ENCODE measurements at regions not wholly inside any gene's neighbourhood (a gene's known extent, or its start where the extent isn't known, plus 50 kb on each side); places are given as distances from the start of the nearest gene placed in this dataset.

DNA sequence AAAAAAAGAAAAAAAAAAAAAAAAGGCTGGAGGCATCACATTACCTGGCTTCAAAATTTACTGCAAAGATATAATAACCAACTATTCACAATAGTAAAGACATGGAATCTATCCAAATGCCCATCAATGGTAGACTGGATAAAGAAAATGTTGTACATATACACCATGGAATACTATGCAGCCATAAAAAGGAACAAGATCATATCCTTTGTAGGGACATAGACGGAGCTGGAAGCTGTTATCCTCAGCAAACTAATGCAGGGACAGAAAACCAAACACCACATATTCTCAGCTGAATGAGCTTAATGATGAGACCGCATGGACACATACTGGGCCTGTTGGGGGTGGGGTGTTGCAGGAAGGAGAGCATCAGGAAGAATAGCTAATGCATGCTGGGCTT lies 330.5 kb downstream of the SRGAP2C start:
- Mint-ChIP-seq H3K9me3 (no peaks in the 10 kb centered on the region), H3K36me3 (ENCODE audit: low read depth) (peaks cover 5% of the 10 kb centered on the region), H3K27ac (peak overlapping the region; percentile 94), H3K4me1 (peaks cover 55% of the 10 kb centered on the region), H3K4me3 (no peak overlapping the region), H3K27me3 (no peaks in the 10 kb centered on the region)
- ChIA-PET CTCF (no interaction called here), POLR2A (no interaction called here)
- intact Hi-C loops (cut with micrococcal nuclease), result no loop called here
- ATAC-seq (ENCODE audit: low read depth) (no peak), DNase-seq (no peak)
- TF ChIP-seq, protein P1, sequence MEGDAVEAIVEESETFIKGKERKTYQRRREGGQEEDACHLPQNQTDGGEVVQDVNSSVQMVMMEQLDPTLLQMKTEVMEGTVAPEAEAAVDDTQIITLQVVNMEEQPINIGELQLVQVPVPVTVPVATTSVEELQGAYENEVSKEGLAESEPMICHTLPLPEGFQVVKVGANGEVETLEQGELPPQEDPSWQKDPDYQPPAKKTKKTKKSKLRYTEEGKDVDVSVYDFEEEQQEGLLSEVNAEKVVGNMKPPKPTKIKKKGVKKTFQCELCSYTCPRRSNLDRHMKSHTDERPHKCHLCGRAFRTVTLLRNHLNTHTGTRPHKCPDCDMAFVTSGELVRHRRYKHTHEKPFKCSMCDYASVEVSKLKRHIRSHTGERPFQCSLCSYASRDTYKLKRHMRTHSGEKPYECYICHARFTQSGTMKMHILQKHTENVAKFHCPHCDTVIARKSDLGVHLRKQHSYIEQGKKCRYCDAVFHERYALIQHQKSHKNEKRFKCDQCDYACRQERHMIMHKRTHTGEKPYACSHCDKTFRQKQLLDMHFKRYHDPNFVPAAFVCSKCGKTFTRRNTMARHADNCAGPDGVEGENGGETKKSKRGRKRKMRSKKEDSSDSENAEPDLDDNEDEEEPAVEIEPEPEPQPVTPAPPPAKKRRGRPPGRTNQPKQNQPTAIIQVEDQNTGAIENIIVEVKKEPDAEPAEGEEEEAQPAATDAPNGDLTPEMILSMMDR (IDR thresholded peaks at IDR 0.05), result no peak

DNA sequence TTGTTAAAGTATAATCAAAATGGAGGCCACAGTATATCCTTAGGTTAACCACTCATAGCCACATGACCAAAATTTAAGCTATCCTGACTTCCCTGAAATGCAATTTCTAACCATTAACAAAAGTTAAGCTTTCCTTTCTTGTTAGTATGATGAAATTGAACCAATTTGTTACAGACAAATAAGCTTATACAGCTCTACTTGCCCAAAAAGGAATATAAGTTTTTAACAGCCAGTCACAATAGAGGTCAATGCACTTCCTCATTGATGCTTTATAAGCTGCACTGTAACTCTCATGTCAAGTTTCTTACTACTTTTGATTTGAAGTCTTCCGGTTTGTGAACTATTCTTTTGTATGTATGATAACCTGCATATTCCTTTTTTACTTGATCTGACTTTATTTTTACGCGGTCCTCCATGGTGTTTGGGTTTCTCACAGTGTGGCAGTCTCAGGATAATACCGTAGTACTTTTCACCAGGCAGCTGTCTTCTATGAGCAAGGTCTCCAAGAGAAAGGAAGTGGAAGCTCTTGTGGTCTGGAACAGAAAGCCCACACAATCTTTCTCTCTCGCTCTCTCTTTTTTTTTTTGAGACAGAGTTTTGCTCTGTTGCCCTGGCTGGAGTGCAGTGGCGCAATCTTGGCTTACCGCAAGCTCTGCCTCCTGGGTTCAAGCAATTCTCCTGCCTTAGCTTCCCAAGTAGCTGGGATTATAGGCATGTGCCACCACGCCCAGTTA lies 331.6 kb downstream of the SRGAP2C start:
- TF ChIP-seq, protein P1 (IDR thresholded peaks at IDR 0.05), result no peak
- Mint-ChIP-seq H3K36me3 (ENCODE audit: low read depth) (peaks cover 3% of the 10 kb centered on the region), H3K27ac (peak overlapping the region; percentile 94), H3K4me1 (peaks cover 52% of the 10 kb centered on the region), H3K9me3 (no peaks in the 10 kb centered on the region), H3K4me3 (peak overlapping the region; percentile 74), H3K27me3 (no peaks in the 10 kb centered on the region)
- POLR2A ChIA-PET, result interaction anchor here (0.6 to 1.8 kb wide), 4 partner anchors 10 to 58 kb away, joined by 3 to 27 read pairs (median 3); no protein-coding TSS in a partner anchor
- CTCF ChIA-PET, result interaction anchor here (0.9 to 1.5 kb wide), 3 partner anchors 55 to 70 kb away, joined by 4 to 5 read pairs (median 4); no protein-coding TSS in a partner anchor
- ATAC-seq (ENCODE audit: low read depth) (peak; percentile 61), DNase-seq (no peak)
- intact Hi-C loops (cut with micrococcal nuclease), result no loop called here

DNA sequence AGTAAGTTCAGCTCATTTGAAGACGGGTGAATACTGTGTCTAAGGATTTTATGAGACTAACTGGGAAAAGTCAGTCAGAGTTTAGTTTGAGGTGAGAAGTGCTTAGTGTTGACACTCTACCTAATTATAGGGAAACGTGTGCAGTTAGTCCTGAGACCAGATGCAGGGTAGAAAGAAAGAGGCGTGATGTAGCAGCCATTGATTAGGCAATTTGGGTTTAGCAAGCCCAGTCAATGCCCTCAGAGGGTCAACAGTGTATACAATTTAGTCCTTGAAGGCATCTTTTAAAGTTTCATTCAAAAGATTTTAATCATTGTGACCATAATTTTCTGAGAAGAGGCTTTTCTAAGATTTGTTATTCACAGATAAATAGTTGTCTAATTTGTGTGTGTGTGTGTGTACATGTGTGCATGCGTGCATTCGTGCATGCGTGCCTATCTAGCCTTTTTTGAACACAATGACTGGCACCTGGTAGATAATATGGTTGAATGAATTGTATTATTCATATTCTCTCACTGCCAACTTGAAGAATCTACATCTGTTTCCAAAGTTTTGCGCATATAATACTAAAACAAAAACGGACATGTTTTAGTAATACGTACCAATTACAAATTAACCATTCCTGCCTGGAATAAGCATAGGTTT lies 332.9 kb downstream of the SRGAP2C start:
- intact Hi-C loops (cut with micrococcal nuclease), result loop anchor here (2.0 kb wide), 2 partner anchors 13 to 33 kb away; no protein-coding TSS in a partner anchor
- no peak for ATAC-seq (ENCODE audit: low read depth)
- H3K27me3 Mint-ChIP-seq, result no peaks in the 10 kb centered on the region
- H3K27ac Mint-ChIP-seq, result peak overlapping the region; percentile 94
- peak overlapping the region; percentile 86 for H3K4me3 Mint-ChIP-seq
- H3K4me1 Mint-ChIP-seq, result peaks cover 44% of the 10 kb centered on the region
- TF ChIP-seq, protein P1 (IDR thresholded peaks at IDR 0.05), result no peak
- CTCF ChIA-PET, result no interaction called here
- H3K9me3 Mint-ChIP-seq, result no peaks in the 10 kb centered on the region
- no peak for DNase-seq
- peaks cover 3% of the 10 kb centered on the region for H3K36me3 Mint-ChIP-seq (ENCODE audit: low read depth)
- POLR2A ChIA-PET, result interaction anchor here (1.6 kb wide), 1 partner anchor 49 kb away, joined by 3 read pairs; no protein-coding TSS in a partner anchor

DNA sequence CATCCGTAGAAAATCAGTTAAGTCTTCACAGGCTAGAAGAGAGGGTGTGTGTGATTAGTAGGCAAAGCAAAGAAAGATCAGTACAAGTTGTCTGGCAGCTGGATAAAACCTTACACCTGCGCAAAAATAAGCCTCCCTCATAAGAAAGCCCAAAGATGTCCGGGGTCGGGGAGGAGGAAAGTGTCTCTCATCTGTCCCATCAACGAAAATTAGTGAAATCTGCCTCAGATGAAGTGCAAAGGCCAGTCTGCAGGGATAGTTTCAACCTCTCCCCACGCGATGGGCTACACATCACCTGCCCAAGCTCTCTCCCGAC lies 333.9 kb downstream of the SRGAP2C start:
- POLR2A ChIA-PET, result interaction anchor here (1.0 to 1.9 kb wide), 4 partner anchors 11 to 72 kb away, joined by 3 to 18 read pairs (median 6); no protein-coding TSS in a partner anchor
- CTCF ChIA-PET, result interaction anchor here (1.2 kb wide), 1 partner anchor 72 kb away, joined by 3 read pairs; no protein-coding TSS in a partner anchor
- peaks cover 3% of the 10 kb centered on the region for H3K36me3 Mint-ChIP-seq (ENCODE audit: low read depth)
- no peak for DNase-seq
- ATAC-seq (ENCODE audit: low read depth), result no peak
- no peaks in the 10 kb centered on the region for H3K9me3 Mint-ChIP-seq
- H3K4me1 Mint-ChIP-seq, result peaks cover 44% of the 10 kb centered on the region
- H3K4me3 Mint-ChIP-seq, result peak overlapping the region; percentile 86
- H3K27ac Mint-ChIP-seq, result peak overlapping the region; percentile 81
- TF ChIP-seq, protein P1 (IDR thresholded peaks at IDR 0.05), result no peak
- intact Hi-C loops (cut with micrococcal nuclease), result loop anchor here (1.0 to 2.0 kb wide), 5 partner anchors 7 to 74 kb away; no protein-coding TSS in a partner anchor
- no peaks in the 10 kb centered on the region for H3K27me3 Mint-ChIP-seq

All from activated B cell treated with CpG ODN at 0.5 μM for 24 hours (primary cell).